ENCODE measurements at regions not wholly inside any gene's neighbourhood (a gene's known extent, or its start where the extent isn't known, plus 50 kb on each side); places are given as distances from the start of the nearest gene placed in this dataset.

- Histone ChIP-seq H3K79me2 (ENCODE audit: insufficient read depth, low read length) (no peaks in the 10 kb centered on the region), H4K20me1 (ENCODE audit: control insufficient read depth, insufficient read depth, insufficient read length) (no peaks in the 10 kb centered on the region), H4K91ac (ENCODE audit: insufficient read length, low read depth, low read length) (no peak overlapping the region), H2BK12ac (ENCODE audit: insufficient read length, low read depth, low read length) (no peak overlapping the region), H3K4ac (ENCODE audit: low read depth, low read length) (no peak overlapping the region), H2BK120ac (ENCODE audit: low read depth, low read length, poor library complexity, severe bottlenecking) (no peak overlapping the region), H4K8ac (replicated peaks; ENCODE audit: insufficient read length, low read depth, low read length) (no peak overlapping the region), H3K9me3 (ENCODE audit: control insufficient read depth, low read depth, low read length) (no peaks in the 10 kb centered on the region), H3K18ac (ENCODE audit: insufficient read length, low read depth, low read length) (no peak overlapping the region), H3K4me2 (ENCODE audit: insufficient read depth, insufficient read length, low read length) (no peak overlapping the region), H3K14ac (ENCODE audit: insufficient read depth, low read length) (no peak overlapping the region), H2BK20ac (ENCODE audit: low read depth, low read length, poor library complexity, severe bottlenecking) (no peak overlapping the region), H2BK5ac (ENCODE audit: insufficient read length, low read length) (no peak overlapping the region), H2AFZ (ENCODE audit: low read length) (no peak overlapping the region), H3K23me2 (ENCODE audit: insufficient read length, low read depth, low read length, poor library complexity, severe bottlenecking) (no peaks in the 10 kb centered on the region), H3K27me3 (ENCODE audit: insufficient read depth, low read length) (no peaks in the 10 kb centered on the region), H2AK5ac (ENCODE audit: insufficient read length, low read length) (no peak overlapping the region), H4K5ac (ENCODE audit: insufficient read length, low read depth, low read length) (no peak overlapping the region), H3T11ph (ENCODE audit: low read length) (no peak overlapping the region), H3K23ac (ENCODE audit: insufficient read length, low read depth, low read length) (no peak overlapping the region), H3K27ac (ENCODE audit: insufficient read length, low read depth, low read length) (no peak overlapping the region), H3K56ac (ENCODE audit: insufficient read length, low read depth, low read length) (no peak overlapping the region), H3K4me1 (ENCODE audit: insufficient read depth, low read length) (no peaks in the 10 kb centered on the region), H3K79me1 (ENCODE audit: insufficient read depth, low read depth, low read length, poor library complexity, severe bottlenecking) (no peaks in the 10 kb centered on the region), H3K9ac (ENCODE audit: extremely low read depth, insufficient read length, low read length) (no peak overlapping the region), H2BK15ac (ENCODE audit: low read depth, low read length) (no peak overlapping the region)
- H3K27ac Mint-ChIP-seq, result no peak overlapping the region
- H3K4me1 Mint-ChIP-seq, result peaks cover 0 to 7% of the 10 kb centered on the region in 2 experiments; a peak in 1 of 4 replicates
- no CpG with 5 or more reads among the region's 6 CpGs for WGBS (ENCODE audit: extremely low coverage, insufficient read length, low lambda C conversion rate)
- H3K27me3 Mint-ChIP-seq (ENCODE audit: low read depth), result no peaks in the 10 kb centered on the region
- DNase-seq, result no peak
- TF ChIP-seq CTCF (conservative IDR thresholded peaks at IDR 0.05), result no peak
- no peaks in the 10 kb centered on the region; a peak in 1 of 7 replicates for H3K36me3 Mint-ChIP-seq (ENCODE audit: insufficient read depth in 1 of 3, low read depth in 3 of 3)
- H3K4me3 Mint-ChIP-seq, result no peak overlapping the region
- no peaks in the 10 kb centered on the region for H3K9me3 Mint-ChIP-seq
These were observed 196.4 kb upstream of the TENM4 start for GRCh38 chr11:79637219-79637618.

Measured in H9 (cell line).